ENCODE measurements at regions not wholly inside any gene's neighbourhood (a gene's known extent, or its start where the extent isn't known, plus 50 kb on each side); places are given as distances from the start of the nearest gene placed in this dataset.
A peak's percentile ranks its signal among the peaks of the same experiment; 100 is the strongest.

- TF ChIP-seq ZFX (IDR thresholded peaks at IDR 0.05; ENCODE audit: borderline replicate concordance), result no peak
- TF ChIP-seq CTCF (IDR thresholded peaks at IDR 0.05), result no peak
- H3K27ac ChIP-seq, result no peak overlapping the region
These were observed 1100.7 kb downstream of the TRHDE start for GRCh38 chr12:73372856-73373255.

GRCh38 chr12:73374360-73374759 is 1102.2 kb downstream of the TRHDE start:
- no peak for TF ChIP-seq ZFX (IDR thresholded peaks at IDR 0.05; ENCODE audit: borderline replicate concordance)

GRCh38 chr12:73383584-73384222 is 1111.5 kb downstream of the TRHDE start:
- peak overlapping the region; percentile 87 for H3K27ac ChIP-seq
- TF ChIP-seq CTCF (IDR thresholded peaks at IDR 0.05), result no peak
- TF ChIP-seq ZFX (IDR thresholded peaks at IDR 0.05; ENCODE audit: borderline replicate concordance), result no peak

More at GRCh38 chr12:73374360-73374759, 1102.2 kb downstream of the TRHDE start:
- H3K27ac ChIP-seq, result no peak overlapping the region

- peak overlapping the region; percentile 87 for H3K27ac ChIP-seq
- no peak for TF ChIP-seq ZFX (IDR thresholded peaks at IDR 0.05; ENCODE audit: borderline replicate concordance)
- no peak for TF ChIP-seq CTCF (IDR thresholded peaks at IDR 0.05)
These were observed 1112.4 kb downstream of the TRHDE start for GRCh38 chr12:73384592-73384991.

GRCh38 chr12:73390261-73390660 is 1118.1 kb downstream of the TRHDE start:
- no peak overlapping the region for H3K27ac ChIP-seq
- no peak for TF ChIP-seq ZFX (IDR thresholded peaks at IDR 0.05; ENCODE audit: borderline replicate concordance)
- TF ChIP-seq CTCF (IDR thresholded peaks at IDR 0.05), result no peak

GRCh38 chr12:73413051-73413450 is 1124.6 kb upstream of the ATXN7L3B start:
- no peak for TF ChIP-seq CTCF (IDR thresholded peaks at IDR 0.05)
- TF ChIP-seq ZFX (IDR thresholded peaks at IDR 0.05; ENCODE audit: borderline replicate concordance), result no peak
- no peak overlapping the region for H3K27ac ChIP-seq

GRCh38 chr12:73413974-73414373 is 1123.7 kb upstream of the ATXN7L3B start:
- H3K27ac ChIP-seq, result no peak overlapping the region

More at GRCh38 chr12:73413974-73414373, 1123.7 kb upstream of the ATXN7L3B start:
- TF ChIP-seq ZFX (IDR thresholded peaks at IDR 0.05; ENCODE audit: borderline replicate concordance), result no peak
- no peak for TF ChIP-seq CTCF (IDR thresholded peaks at IDR 0.05)
